SU-DHL-6 (cell line): ENCODE measurements at regions not wholly inside any gene's neighbourhood (a gene's known extent, or its start where the extent isn't known, plus 50 kb on each side); places are given as distances from the start of the nearest gene placed in this dataset.

Experiments
- EZH2phosphoT487 ChIP-seq: fragments of 200-600 bp; sonication (generic), shearing (Covaris generic); conservative IDR thresholded peaks from 2 replicates; pipeline ENCODE4 v1.6.1; 2018; ENCODE audit warnings: mild to moderate bottlenecking, antibody characterized with exemption, low read length, moderate library complexity, mixed read lengths
- TF ChIP-seq, protein P1 (sequence below): fragments of 200-600 bp; sonication (generic); IDR thresholded peaks from one replicate; pipeline ENCODE4 v1.5.1; 2017; ENCODE audit warnings: antibody characterized with exemption, mild to moderate bottlenecking, low read length, moderate library complexity; ENCODE audit not compliant: insufficient read depth, poor library complexity, severe bottlenecking

DNA sequence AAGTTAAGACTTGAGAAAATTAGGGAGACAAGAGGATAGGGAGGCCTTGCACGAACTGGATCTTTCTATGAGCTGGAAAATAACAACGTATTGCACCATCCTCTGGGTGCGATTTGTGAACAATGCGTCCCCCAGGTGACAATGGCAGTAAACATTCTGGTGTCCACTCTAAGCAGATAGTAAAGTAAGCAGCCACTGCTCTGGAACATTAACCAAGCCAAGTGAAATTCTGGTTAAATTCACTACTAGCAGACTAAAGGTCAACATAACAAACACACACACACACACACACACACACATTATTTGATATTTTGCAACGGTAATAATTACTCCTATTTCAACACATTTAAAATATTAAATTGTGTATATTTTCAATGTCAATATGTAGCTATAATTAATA lies 242.2 kb upstream of the DCAF8L1 start:
- TF ChIP-seq, protein P1, sequence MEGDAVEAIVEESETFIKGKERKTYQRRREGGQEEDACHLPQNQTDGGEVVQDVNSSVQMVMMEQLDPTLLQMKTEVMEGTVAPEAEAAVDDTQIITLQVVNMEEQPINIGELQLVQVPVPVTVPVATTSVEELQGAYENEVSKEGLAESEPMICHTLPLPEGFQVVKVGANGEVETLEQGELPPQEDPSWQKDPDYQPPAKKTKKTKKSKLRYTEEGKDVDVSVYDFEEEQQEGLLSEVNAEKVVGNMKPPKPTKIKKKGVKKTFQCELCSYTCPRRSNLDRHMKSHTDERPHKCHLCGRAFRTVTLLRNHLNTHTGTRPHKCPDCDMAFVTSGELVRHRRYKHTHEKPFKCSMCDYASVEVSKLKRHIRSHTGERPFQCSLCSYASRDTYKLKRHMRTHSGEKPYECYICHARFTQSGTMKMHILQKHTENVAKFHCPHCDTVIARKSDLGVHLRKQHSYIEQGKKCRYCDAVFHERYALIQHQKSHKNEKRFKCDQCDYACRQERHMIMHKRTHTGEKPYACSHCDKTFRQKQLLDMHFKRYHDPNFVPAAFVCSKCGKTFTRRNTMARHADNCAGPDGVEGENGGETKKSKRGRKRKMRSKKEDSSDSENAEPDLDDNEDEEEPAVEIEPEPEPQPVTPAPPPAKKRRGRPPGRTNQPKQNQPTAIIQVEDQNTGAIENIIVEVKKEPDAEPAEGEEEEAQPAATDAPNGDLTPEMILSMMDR: no peak
- no peak for TF ChIP-seq EZH2phosphoT487
